ENCODE measurements at regions not wholly inside any gene's neighbourhood (a gene's known extent, or its start where the extent isn't known, plus 50 kb on each side); places are given as distances from the start of the nearest gene placed in this dataset.

DNA sequence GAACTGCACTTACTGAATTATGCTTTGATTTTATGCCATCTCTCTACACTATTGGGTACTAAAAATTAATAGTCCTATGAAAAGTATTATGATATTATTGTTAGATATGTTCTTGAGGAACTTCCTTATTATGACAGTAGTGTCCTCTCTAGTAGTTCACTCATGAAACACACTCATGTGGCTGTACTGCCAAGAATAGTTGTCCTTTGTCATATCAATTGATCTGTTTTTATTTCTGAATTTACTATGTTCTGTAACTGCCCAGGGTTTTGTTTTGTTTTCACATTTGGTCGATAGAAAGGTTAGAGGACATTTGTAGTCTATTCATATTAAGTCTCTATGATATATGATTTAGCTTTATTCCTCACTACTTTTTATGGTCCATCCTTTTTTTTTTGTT, 215.2 kb downstream of the PPARGC1A start:
- TF ChIP-seq, protein P1, sequence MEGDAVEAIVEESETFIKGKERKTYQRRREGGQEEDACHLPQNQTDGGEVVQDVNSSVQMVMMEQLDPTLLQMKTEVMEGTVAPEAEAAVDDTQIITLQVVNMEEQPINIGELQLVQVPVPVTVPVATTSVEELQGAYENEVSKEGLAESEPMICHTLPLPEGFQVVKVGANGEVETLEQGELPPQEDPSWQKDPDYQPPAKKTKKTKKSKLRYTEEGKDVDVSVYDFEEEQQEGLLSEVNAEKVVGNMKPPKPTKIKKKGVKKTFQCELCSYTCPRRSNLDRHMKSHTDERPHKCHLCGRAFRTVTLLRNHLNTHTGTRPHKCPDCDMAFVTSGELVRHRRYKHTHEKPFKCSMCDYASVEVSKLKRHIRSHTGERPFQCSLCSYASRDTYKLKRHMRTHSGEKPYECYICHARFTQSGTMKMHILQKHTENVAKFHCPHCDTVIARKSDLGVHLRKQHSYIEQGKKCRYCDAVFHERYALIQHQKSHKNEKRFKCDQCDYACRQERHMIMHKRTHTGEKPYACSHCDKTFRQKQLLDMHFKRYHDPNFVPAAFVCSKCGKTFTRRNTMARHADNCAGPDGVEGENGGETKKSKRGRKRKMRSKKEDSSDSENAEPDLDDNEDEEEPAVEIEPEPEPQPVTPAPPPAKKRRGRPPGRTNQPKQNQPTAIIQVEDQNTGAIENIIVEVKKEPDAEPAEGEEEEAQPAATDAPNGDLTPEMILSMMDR (conservative IDR thresholded peaks at IDR 0.05; ENCODE audit: low read length) = no peak
- no peak for TF ChIP-seq EZH2phosphoT487 (IDR thresholded peaks at IDR 0.05; ENCODE audit: borderline replicate concordance)
